B cell (primary cell): ENCODE measurements at regions not wholly inside any gene's neighbourhood (a gene's known extent, or its start where the extent isn't known, plus 50 kb on each side); places are given as distances from the start of the nearest gene placed in this dataset.

Experiments used
- CTCF ChIP-seq: fragments of 200-600 bp; IDR thresholded peaks from one replicate; pipeline ENCODE4 v1.8.0; 2022; ENCODE audit warnings: antibody characterized with exemption, mild to moderate bottlenecking
- EZH2 ChIP-seq: IDR thresholded peaks from 2 replicates; pipeline ENCODE4 v1.6.1; 2012; ENCODE audit warnings: borderline replicate concordance, low read depth, mild to moderate bottlenecking, moderate library complexity, low read length; ENCODE audit not compliant: insufficient read depth, poor library complexity, severe bottlenecking

- TF ChIP-seq CTCF (no peak), EZH2 (no peak)
Observed at GRCh38 chr21:14762327-14762726, 216.2 kb upstream of the SAMSN1 start.
